ENCODE measurements at regions not wholly inside any gene's neighbourhood (a gene's known extent, or its start where the extent isn't known, plus 50 kb on each side); places are given as distances from the start of the nearest gene placed in this dataset.
"Not testable (repeated sequence)": the region's sequence is repeated elsewhere in the genome, so short reads cannot be mapped to it uniquely, and the experiment has no call there.

DNA sequence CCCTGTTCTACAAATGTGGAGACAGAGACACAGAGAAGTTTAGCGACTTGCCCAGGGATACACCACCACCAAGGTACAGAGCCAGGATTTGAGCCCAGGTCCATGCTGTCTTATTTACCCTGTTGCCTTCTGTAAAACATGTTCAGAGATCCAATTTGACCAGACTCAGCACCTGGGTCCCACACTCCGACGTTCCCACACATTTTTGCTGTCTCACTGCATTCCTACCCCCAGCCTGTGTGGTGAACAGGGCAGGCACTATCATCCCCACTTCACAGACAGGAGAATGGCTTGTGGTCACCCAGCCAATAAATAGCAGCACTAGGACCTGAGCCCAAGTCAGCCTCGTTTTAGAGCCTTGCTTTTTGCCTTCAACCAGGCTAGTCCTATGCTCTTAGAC is 102.8 kb downstream of the PJA1 start:
- Histone ChIP-seq H3K4ac (ENCODE audit: low read length) (no peak overlapping the region), H3K36me3 (replicated peaks in 1 of 2; ENCODE audit: control insufficient read depth in 2 of 2, insufficient read depth in 2 of 2, low read length in 2 of 2) (no peaks in the 10 kb centered on the region), H2AFZ (ENCODE audit: low read length) (no peak overlapping the region), H3K23ac (ENCODE audit: low read depth, low read length, poor library complexity) (no peak overlapping the region), H3K9me3 (replicated peaks in 1 of 2; ENCODE audit: control insufficient read depth in 2 of 2, insufficient read depth in 1 of 2, low read depth in 1 of 2, low read length in 2 of 2) (no peaks in the 10 kb centered on the region), H4K91ac (ENCODE audit: low read depth, low read length, poor library complexity) (no peak overlapping the region), H3K79me1 (ENCODE audit: low read depth, low read length) (no peaks in the 10 kb centered on the region), H3K4me1 (ENCODE audit: control insufficient read depth in 2 of 2, insufficient read depth in 1 of 2, low read depth in 1 of 2, low read length in 2 of 2) (peaks cover 0 to 8% of the 10 kb centered on the region in 2 donors), H2BK15ac (ENCODE audit: low read length) (no peak overlapping the region), H4K8ac (ENCODE audit: low read depth, low read length) (no peak overlapping the region), H2AK5ac (ENCODE audit: low read depth, low read length) (no peak overlapping the region), H3K14ac (ENCODE audit: low read length) (no peak overlapping the region), H2BK120ac (ENCODE audit: low read depth, low read length) (no peak overlapping the region), H3K4me2 (ENCODE audit: insufficient read depth, low read length, poor library complexity, severe bottlenecking) (no peak overlapping the region), H3K4me3 (ENCODE audit: low read length in 2 of 2) (no peak overlapping the region), H2BK12ac (ENCODE audit: low read length) (no peak overlapping the region), H3K18ac (ENCODE audit: low read length) (no peak overlapping the region), H2BK5ac (ENCODE audit: low read length) (no peak overlapping the region), H3K27me3 (ENCODE audit: control insufficient read depth in 3 of 3, insufficient read depth in 3 of 3, low read depth in 1 of 3, low read length in 3 of 3) (peaks cover 0 to 14% (median 0%) of the 10 kb centered on the region in 3 experiments), H3K9ac (ENCODE audit: low read depth, low read length, poor library complexity) (no peak overlapping the region), H3K27ac (replicated peaks; ENCODE audit: low read length) (no peak overlapping the region)
- no peak for DNase-seq (ENCODE audit: low spot score)
- WGBS, 2 donors (ENCODE audit: extremely low coverage in 2 of 2, insufficient read length in 2 of 2, insufficient replicate concordance in 1 of 2), result no CpG with 5 or more reads among the region's 4 CpGs

DNA sequence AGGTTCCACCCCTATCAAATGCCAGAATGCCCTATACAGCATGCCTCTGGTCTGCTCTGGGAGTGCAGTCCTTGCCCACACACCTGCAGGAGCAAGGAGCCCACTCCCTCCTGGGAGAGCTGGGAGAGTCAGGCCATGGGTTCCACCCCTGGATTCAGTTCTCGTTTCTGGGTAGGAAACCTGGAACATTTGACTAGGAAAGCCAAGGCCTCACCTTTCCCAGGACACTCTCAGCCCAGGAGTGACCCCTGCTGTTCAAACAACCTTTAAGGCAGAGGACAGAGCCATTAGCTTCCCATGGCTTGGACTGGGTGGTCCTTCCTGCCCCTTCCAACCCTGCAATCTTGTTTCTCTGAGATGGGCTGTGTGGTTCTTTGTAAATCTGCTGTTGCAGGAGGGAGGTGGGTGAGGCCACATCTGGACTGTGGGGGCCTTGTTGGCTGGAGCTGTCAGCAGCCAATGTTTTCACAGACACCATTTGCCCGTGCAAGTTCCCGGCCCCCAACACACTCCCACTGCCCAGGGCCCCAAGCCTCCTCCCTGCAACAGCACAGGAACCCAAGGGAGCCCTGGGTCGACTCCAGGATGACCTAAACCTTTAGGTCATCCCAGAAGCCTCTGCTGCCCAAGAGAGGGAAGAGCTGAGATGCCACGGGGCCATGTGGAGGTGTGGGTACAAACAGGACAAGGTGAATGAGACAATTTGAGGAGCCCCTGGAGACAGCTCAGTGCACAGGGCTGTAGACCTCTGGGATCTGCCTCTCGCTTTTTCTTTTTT is 104.4 kb downstream of the PJA1 start:
- Histone ChIP-seq H3K4me3 (ENCODE audit: low read length in 2 of 2) (no peak overlapping the region), H3K4me1 (ENCODE audit: control insufficient read depth in 2 of 2, insufficient read depth in 1 of 2, low read depth in 1 of 2, low read length in 2 of 2) (peaks cover 0 to 4% of the 10 kb centered on the region in 2 donors), H3K23ac (ENCODE audit: low read depth, low read length, poor library complexity) (no peak overlapping the region), H2AK5ac (ENCODE audit: low read depth, low read length) (peak overlapping the region; percentile 7), H2BK120ac (ENCODE audit: low read depth, low read length) (peak overlapping the region; percentile 16), H2BK5ac (ENCODE audit: low read length) (no peak overlapping the region), H3K9me3 (replicated peaks in 1 of 2; ENCODE audit: control insufficient read depth in 2 of 2, insufficient read depth in 1 of 2, low read depth in 1 of 2, low read length in 2 of 2) (no peaks in the 10 kb centered on the region), H2BK15ac (ENCODE audit: low read length) (no peak overlapping the region), H3K27ac (replicated peaks; ENCODE audit: low read length) (no peak overlapping the region), H3K9ac (ENCODE audit: low read depth, low read length, poor library complexity) (no peak overlapping the region), H3K79me1 (ENCODE audit: low read depth, low read length) (no peaks in the 10 kb centered on the region), H3K27me3 (ENCODE audit: control insufficient read depth in 3 of 3, insufficient read depth in 3 of 3, low read depth in 1 of 3, low read length in 3 of 3) (peaks cover 0 to 11% (median 0%) of the 10 kb centered on the region in 3 experiments), H3K18ac (ENCODE audit: low read length) (no peak overlapping the region), H3K14ac (ENCODE audit: low read length) (no peak overlapping the region), H2AFZ (ENCODE audit: low read length) (peak overlapping the region; percentile 75), H3K4me2 (ENCODE audit: insufficient read depth, low read length, poor library complexity, severe bottlenecking) (no peak overlapping the region), H3K4ac (ENCODE audit: low read length) (no peak overlapping the region), H2BK12ac (ENCODE audit: low read length) (no peak overlapping the region), H4K91ac (ENCODE audit: low read depth, low read length, poor library complexity) (no peak overlapping the region), H3K36me3 (replicated peaks in 1 of 2; ENCODE audit: control insufficient read depth in 2 of 2, insufficient read depth in 2 of 2, low read length in 2 of 2) (no peaks in the 10 kb centered on the region), H4K8ac (ENCODE audit: low read depth, low read length) (no peak overlapping the region)
- no CpG with 5 or more reads among the region's 6 CpGs for WGBS, 2 donors (ENCODE audit: extremely low coverage in 2 of 2, insufficient read length in 2 of 2, insufficient replicate concordance in 1 of 2)
- no peak for DNase-seq (ENCODE audit: low spot score)

- Histone ChIP-seq H2BK120ac (ENCODE audit: low read depth, low read length) (no peak overlapping the region), H2BK5ac (ENCODE audit: low read length) (no peak overlapping the region), H3K27ac (replicated peaks; ENCODE audit: low read length) (no peak overlapping the region), H4K91ac (ENCODE audit: low read depth, low read length, poor library complexity) (no peak overlapping the region), H3K18ac (ENCODE audit: low read length) (no peak overlapping the region), H3K23ac (ENCODE audit: low read depth, low read length, poor library complexity) (no peak overlapping the region), H3K4ac (ENCODE audit: low read length) (no peak overlapping the region), H2AFZ (ENCODE audit: low read length) (no peak overlapping the region), H3K4me3 (ENCODE audit: low read length in 2 of 2) (no peak overlapping the region), H3K4me1 (ENCODE audit: control insufficient read depth in 2 of 2, insufficient read depth in 1 of 2, low read depth in 1 of 2, low read length in 2 of 2) (peaks cover 0 to under 1% of the 10 kb centered on the region in 2 donors), H4K8ac (ENCODE audit: low read depth, low read length) (no peak overlapping the region), H3K79me1 (ENCODE audit: low read depth, low read length) (no peaks in the 10 kb centered on the region), H3K9ac (ENCODE audit: low read depth, low read length, poor library complexity) (no peak overlapping the region), H2BK15ac (ENCODE audit: low read length) (no peak overlapping the region), H2BK12ac (ENCODE audit: low read length) (no peak overlapping the region), H3K4me2 (ENCODE audit: insufficient read depth, low read length, poor library complexity, severe bottlenecking) (no peak overlapping the region), H3K27me3 (ENCODE audit: control insufficient read depth in 3 of 3, insufficient read depth in 3 of 3, low read depth in 1 of 3, low read length in 3 of 3) (peaks cover 0 to 3% (median 0%) of the 10 kb centered on the region in 3 experiments), H3K14ac (ENCODE audit: low read length) (no peak overlapping the region), H3K36me3 (replicated peaks in 1 of 2; ENCODE audit: control insufficient read depth in 2 of 2, insufficient read depth in 2 of 2, low read length in 2 of 2) (no peaks in the 10 kb centered on the region), H2AK5ac (ENCODE audit: low read depth, low read length) (no peak overlapping the region), H3K9me3 (replicated peaks in 1 of 2; ENCODE audit: control insufficient read depth in 2 of 2, insufficient read depth in 1 of 2, low read depth in 1 of 2, low read length in 2 of 2) (no peaks in the 10 kb centered on the region)
- no peak for DNase-seq (ENCODE audit: low spot score)
- no CpG with 5 or more reads among the region's 3 CpGs for WGBS, 2 donors (ENCODE audit: extremely low coverage in 2 of 2, insufficient read length in 2 of 2, insufficient replicate concordance in 1 of 2)
Measured at GRCh38 chrX:69055193-69055592, 110.1 kb downstream of the PJA1 start.

- not testable (repeated sequence) for H3K36me3 ChIP-seq (replicated peaks in 1 of 2; ENCODE audit: control insufficient read depth in 2 of 2, insufficient read depth in 2 of 2, low read length in 2 of 2); H4K91ac ChIP-seq (ENCODE audit: low read depth, low read length, poor library complexity); H4K8ac ChIP-seq (ENCODE audit: low read depth, low read length); H3K14ac ChIP-seq (ENCODE audit: low read length); H3K9ac ChIP-seq (ENCODE audit: low read depth, low read length, poor library complexity); H3K4ac ChIP-seq (ENCODE audit: low read length); H3K4me3 ChIP-seq (ENCODE audit: low read length in 2 of 2); H2BK12ac ChIP-seq (ENCODE audit: low read length); H3K4me2 ChIP-seq (ENCODE audit: insufficient read depth, low read length, poor library complexity, severe bottlenecking); H2AFZ ChIP-seq (ENCODE audit: low read length); H3K27me3 ChIP-seq (ENCODE audit: control insufficient read depth in 3 of 3, insufficient read depth in 3 of 3, low read depth in 1 of 3, low read length in 3 of 3); H3K4me1 ChIP-seq (ENCODE audit: control insufficient read depth in 2 of 2, insufficient read depth in 1 of 2, low read depth in 1 of 2, low read length in 2 of 2); H3K9me3 ChIP-seq (replicated peaks in 1 of 2; ENCODE audit: control insufficient read depth in 2 of 2, insufficient read depth in 1 of 2, low read depth in 1 of 2, low read length in 2 of 2); H3K27ac ChIP-seq (replicated peaks; ENCODE audit: low read length); H2BK120ac ChIP-seq (ENCODE audit: low read depth, low read length); DNase-seq (ENCODE audit: low spot score); H2BK5ac ChIP-seq (ENCODE audit: low read length); H3K79me1 ChIP-seq (ENCODE audit: low read depth, low read length); H2AK5ac ChIP-seq (ENCODE audit: low read depth, low read length); H2BK15ac ChIP-seq (ENCODE audit: low read length); H3K23ac ChIP-seq (ENCODE audit: low read depth, low read length, poor library complexity); H3K18ac ChIP-seq (ENCODE audit: low read length)
- no CpG with 5 or more reads among the region's 3 CpGs for WGBS, 2 donors (ENCODE audit: extremely low coverage in 2 of 2, insufficient read length in 2 of 2, insufficient replicate concordance in 1 of 2)
Measured at GRCh38 chrX:69054497-69054896, 110.8 kb downstream of the PJA1 start.

All from neuronal stem cell (in vitro differentiated cells).